ENCODE measurements at regions not wholly inside any gene's neighbourhood (a gene's known extent, or its start where the extent isn't known, plus 50 kb on each side); places are given as distances from the start of the nearest gene placed in this dataset.

- TF ChIP-seq EZH2 (IDR thresholded peaks at IDR 0.05; ENCODE audit: insufficient read depth, poor library complexity, severe bottlenecking), result no peak
- TF ChIP-seq EZH2phosphoT487 (IDR thresholded peaks at IDR 0.05; ENCODE audit: insufficient read depth, low read depth), result no peak
Measured at GRCh38 chr5:60036192-60036938, 142.8 kb upstream of the PDE4D start.

Measured in GM23248 (cell line).